Progenitor cell of endocrine pancreas (in vitro differentiated cells): ENCODE measurements at regions not wholly inside any gene's neighbourhood (a gene's known extent, or its start where the extent isn't known, plus 50 kb on each side); places are given as distances from the start of the nearest gene placed in this dataset.
"Not testable (repeated sequence)": the region's sequence is repeated elsewhere in the genome, so short reads cannot be mapped to it uniquely, and the experiment has no call there.

Experiments
- DNase-seq: peaks from one replicate; pipeline ENCODE4 v3.0.0; 2021; ENCODE audit warnings: low spot score; ENCODE audit not compliant: unreplicated experiment
- H3K27ac Mint-ChIP-seq: 2 replicates; pipeline ENCODE4 v1.8.0; 2021; ENCODE audit warnings: mild to moderate bottlenecking, moderate library complexity, mixed read lengths
- H3K27me3 Mint-ChIP-seq: 2 replicates; pipeline ENCODE4 v1.8.0; 2021; ENCODE audit warnings: mixed read lengths
- H3K36me3 Mint-ChIP-seq: 2 replicates; pipeline ENCODE4 v1.8.0; 2022; ENCODE audit warnings: mixed read lengths; ENCODE audit not compliant: insufficient read depth
- H3K4me1 Mint-ChIP-seq: 2 replicates; pipeline ENCODE4 v1.8.0; 2021; ENCODE audit warnings: low read depth, mixed read lengths
- H3K4me3 Mint-ChIP-seq: 2 replicates; pipeline ENCODE4 v1.8.0; 2021; ENCODE audit warnings: low read depth, mild to moderate bottlenecking, moderate library complexity, mixed read lengths
- H3K9me3 Mint-ChIP-seq: 2 replicates; pipeline ENCODE4 v1.8.0; 2021; ENCODE audit warnings: low read depth, mixed read lengths
- CTCF ChIP-seq: fragments of 200-600 bp; sonication (generic); IDR thresholded peaks from one replicate; pipeline ENCODE4 v1.5.0; 2021; ENCODE audit warnings: antibody characterized with exemption, mild to moderate bottlenecking; ENCODE audit not compliant: unreplicated experiment

- Mint-ChIP-seq H3K9me3 (no peaks in the 10 kb centered on the region), H3K27me3 (no peaks in the 10 kb centered on the region), H3K27ac (no peak overlapping the region), H3K4me1 (no peaks in the 10 kb centered on the region), H3K36me3 (no peaks in the 10 kb centered on the region), H3K4me3 (no peak overlapping the region)
- TF ChIP-seq CTCF: no peak
- no peak for DNase-seq
Measured at GRCh38 chr7:46054272-46054671, 133.2 kb upstream of the IGFBP3 start.

GRCh38 chr7:46047581-46047980 is 126.5 kb upstream of the IGFBP3 start:
- Mint-ChIP-seq H3K4me1 (no peaks in the 10 kb centered on the region), H3K27ac (no peak overlapping the region), H3K4me3 (no peak overlapping the region), H3K36me3 (no peaks in the 10 kb centered on the region), H3K27me3 (no peaks in the 10 kb centered on the region), H3K9me3 (peaks cover 14% of the 10 kb centered on the region)
- no peak for DNase-seq
- TF ChIP-seq CTCF: no peak

- not testable (repeated sequence) for H3K4me1 Mint-ChIP-seq, H3K27me3 Mint-ChIP-seq, H3K27ac Mint-ChIP-seq, DNase-seq, H3K4me3 Mint-ChIP-seq, H3K36me3 Mint-ChIP-seq
- H3K9me3 Mint-ChIP-seq: peaks cover 14% of the 10 kb centered on the region
Measured at GRCh38 chr7:46043338-46043737, 122.3 kb upstream of the IGFBP3 start.

- not testable (repeated sequence) for H3K4me3 Mint-ChIP-seq, DNase-seq, H3K36me3 Mint-ChIP-seq, H3K4me1 Mint-ChIP-seq, H3K27ac Mint-ChIP-seq, H3K27me3 Mint-ChIP-seq
- peaks cover 12% of the 10 kb centered on the region for H3K9me3 Mint-ChIP-seq
Measured at GRCh38 chr7:46039813-46040212, 118.7 kb upstream of the IGFBP3 start.

GRCh38 chr7:46035166-46035565 is 114.1 kb upstream of the IGFBP3 start:
- no peak overlapping the region for H3K4me3 Mint-ChIP-seq
- no peak for DNase-seq
- TF ChIP-seq CTCF: no peak
- no peaks in the 10 kb centered on the region for H3K4me1 Mint-ChIP-seq
- H3K27ac Mint-ChIP-seq: no peak overlapping the region
- H3K36me3 Mint-ChIP-seq: no peaks in the 10 kb centered on the region
- H3K9me3 Mint-ChIP-seq: no peaks in the 10 kb centered on the region
- H3K27me3 Mint-ChIP-seq: no peaks in the 10 kb centered on the region

- no peaks in the 10 kb centered on the region for H3K27me3 Mint-ChIP-seq
Measured at GRCh38 chr7:46034056-46034768, 113.1 kb upstream of the IGFBP3 start.

More at GRCh38 chr7:46034056-46034768, 113.1 kb upstream of the IGFBP3 start:
- TF ChIP-seq CTCF: no peak
- H3K4me3 Mint-ChIP-seq: no peak overlapping the region
- H3K36me3 Mint-ChIP-seq: no peaks in the 10 kb centered on the region
- no peak overlapping the region for H3K27ac Mint-ChIP-seq
- DNase-seq: no peak
- no peaks in the 10 kb centered on the region for H3K9me3 Mint-ChIP-seq
- H3K4me1 Mint-ChIP-seq: peaks cover 3% of the 10 kb centered on the region
